ENCODE measurements at regions not wholly inside any gene's neighbourhood (a gene's known extent, or its start where the extent isn't known, plus 50 kb on each side); places are given as distances from the start of the nearest gene placed in this dataset.

- TF ChIP-seq POLR2A (IDR thresholded peaks at IDR 0.05; ENCODE audit: low read depth, low read length): no peak
- no peak for TF ChIP-seq POLR2AphosphoS5 (IDR thresholded peaks at IDR 0.05; ENCODE audit: low read depth, low read length)
Observed at GRCh38 chr5:115460472-115460871, 84.1 kb downstream of the FEM1C start.

Data from GM12892 (cell line).